ENCODE measurements at regions not wholly inside any gene's neighbourhood (a gene's known extent, or its start where the extent isn't known, plus 50 kb on each side); places are given as distances from the start of the nearest gene placed in this dataset.

DNA sequence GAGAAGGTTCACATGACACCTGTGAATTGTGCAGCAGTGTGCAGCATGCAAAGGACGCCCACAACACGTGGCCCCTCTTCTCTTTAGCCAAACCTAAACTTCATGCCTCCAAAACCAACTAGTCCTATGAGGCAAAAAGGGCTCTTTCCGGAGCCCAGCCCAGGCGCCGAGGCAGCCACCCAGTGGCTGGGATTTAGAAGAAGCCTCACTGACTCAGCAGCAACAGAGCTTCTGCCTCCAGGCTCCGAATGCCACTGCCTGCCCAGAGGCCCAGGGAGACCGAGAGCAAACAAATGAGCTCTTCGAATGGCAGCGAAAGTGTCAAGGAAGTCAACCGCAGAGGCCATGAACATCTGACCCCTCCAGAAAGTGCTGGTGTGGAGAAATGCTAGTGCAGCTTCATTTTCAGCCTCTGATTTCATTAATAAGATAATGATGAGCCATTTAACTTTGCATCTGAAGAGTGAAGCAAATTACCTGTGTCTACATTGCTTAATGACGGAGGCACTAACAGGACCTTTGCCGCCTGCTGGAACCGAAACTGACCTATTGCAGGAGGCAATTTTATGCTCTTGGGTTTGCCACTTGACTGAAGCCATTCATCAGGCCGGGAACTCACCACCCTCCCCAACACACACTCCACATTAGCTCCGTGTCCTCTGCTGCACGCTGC lies 157.7 kb upstream of the RPL38 start:
- peak; percentile 24 for DNase-seq (ENCODE audit: low read depth)

DNA sequence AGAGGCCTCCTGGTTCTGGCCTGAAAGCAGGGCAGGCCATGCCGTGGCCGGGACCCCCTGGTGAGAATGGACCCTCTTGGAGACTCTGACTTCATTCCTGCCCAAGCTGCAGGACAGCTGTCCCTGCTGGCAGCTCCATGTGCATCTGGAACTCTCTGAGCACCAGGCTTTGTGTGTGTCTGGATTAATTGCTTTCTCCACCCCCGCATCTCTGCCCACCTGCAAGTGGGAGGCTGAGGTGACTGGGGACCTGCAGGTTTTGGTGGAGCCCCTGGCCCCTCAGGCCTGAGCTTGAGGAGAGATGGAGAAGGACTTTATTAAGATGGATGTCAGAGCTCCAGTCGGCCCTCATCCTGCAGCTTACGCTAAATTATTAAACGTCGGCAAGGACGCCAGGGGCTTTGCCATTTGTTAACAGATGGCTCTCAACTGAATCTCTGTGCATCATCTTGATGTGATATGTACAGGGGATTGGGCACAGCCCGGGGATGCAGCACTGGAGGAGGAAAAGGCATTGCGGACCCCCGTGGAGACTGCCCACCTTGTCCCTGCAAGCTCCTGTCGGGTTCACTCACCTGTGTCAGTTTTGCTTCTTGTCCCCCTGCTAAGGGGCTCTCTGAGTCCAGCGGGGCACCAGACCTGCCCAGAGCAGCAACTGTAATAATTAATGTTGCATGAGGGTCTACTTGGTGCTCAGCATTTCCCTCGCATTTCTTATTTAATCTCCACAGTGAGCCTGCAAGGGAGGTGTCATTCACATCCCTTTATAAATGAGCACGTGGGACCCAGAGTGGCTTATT lies 154.1 kb upstream of the RPL38 start:
- no peak for DNase-seq (ENCODE audit: low read depth)

DNA sequence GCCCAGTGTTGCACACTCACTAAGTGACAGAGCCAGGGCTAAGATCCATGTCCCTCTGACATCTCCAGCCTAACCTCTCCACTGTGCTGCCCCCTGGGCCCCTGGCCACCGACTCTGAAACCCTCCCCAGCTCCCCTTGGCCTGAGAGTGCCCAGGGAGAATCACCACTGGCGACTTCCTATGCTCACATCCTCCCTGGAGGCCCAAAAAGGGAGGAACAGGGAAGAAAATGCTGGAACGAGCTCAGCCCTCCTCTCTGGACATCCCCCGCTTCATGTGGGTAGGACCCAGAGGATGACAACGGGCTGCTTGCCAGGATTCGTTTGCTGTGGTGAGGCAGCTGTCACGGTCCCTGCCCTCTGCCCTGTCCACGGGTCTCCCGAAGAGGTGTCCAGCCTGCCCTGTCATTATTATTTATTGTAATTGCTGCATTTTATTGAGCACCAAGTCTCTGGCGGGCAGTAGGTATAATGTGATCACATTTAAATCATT lies 153.5 kb upstream of the RPL38 start:
- DNase-seq (ENCODE audit: low read depth), result no peak

DNA sequence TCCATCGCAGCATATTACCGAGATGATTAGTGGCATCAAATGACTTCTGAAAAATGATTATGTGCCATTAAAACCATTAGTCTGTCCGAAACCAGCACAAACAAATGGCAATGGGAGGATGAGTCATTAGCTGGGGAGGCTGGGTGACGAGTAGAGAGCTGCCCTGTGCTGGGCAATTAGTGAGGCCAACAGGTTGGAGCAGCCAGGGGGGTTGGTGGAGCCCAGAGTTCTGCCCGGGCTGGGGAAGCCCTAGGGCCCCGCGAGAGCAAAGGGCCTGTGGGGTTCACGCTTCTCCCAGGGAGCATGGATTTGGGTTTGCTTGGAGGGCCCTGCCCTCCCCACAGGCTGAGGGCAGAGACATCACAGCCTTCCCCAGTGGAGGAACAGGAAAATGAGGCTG lies 152.1 kb upstream of the RPL38 start:
- DNase-seq (ENCODE audit: low read depth), result peak; percentile 36

DNA sequence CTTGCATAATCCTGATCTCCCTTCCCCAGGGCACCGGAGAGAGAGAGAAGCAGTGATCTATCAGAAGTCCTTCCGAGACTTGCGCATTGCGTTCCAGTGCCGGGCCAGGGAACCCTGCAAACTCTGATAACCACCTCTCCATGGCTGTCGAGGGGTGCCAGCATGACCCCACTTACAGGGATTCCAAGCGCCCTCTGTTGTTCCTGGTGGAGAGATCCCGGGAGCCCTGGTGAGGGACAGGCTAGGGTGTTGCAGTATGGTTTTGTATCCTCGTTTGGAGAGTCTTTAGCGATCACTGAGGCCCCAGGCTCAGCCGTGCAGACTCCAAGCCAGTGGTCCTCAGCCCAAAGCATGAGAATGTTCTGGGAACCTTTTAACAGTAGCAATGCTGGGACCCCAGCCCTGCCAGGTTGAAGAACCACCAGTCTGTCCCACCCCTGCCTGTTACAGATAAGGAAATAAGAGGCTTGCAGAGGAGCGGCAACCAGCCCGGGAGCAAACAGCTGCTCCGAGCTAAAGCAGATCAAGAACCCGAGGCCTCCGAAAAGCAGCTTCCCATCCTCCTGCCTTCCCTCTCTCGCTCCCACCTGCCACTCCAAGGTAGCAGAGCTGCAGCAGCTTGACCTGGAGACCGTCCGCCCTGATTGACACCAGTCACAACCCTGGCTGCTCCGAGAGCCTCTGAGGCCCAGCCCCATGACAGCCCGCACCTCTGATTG lies 150.3 kb upstream of the RPL38 start:
- no peak for DNase-seq (ENCODE audit: low read depth)

DNA sequence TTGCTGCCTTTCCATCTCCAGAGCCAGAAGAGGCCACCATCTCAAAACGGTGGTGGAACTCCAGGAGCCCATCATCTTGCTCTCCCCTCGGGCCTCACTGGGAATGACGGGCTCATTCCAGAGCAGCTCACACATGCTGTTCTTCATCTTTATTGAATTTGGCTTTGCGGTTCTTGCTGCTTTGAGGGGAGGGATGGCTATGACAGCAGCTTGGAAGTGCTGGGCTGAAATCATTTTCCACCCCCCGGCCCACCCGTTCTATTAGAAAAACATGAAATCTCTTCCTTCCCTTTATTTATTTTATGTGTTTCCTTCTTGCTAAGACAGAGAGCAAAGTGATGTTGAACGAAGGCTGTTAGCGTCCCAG lies 149.8 kb upstream of the RPL38 start:
- DNase-seq (ENCODE audit: low read depth), result no peak

DNA sequence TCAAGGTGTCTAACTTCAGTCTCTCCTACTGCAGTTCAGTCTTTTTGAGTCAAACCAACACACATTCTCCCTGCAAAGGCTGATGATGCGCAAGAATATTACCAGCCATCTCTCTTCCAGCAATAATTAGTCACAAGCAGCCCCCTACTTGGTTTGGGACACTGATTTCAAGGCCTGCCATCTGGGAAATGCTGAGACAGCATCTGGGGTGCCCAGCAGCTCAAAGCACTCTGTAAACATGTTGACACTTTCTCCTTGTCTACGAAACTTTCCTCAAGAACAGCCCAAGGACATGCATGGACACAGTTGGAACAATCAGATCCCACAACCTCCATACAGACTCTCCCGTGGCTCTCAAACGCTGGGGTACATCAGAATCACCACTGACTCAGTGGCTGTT lies 149.2 kb upstream of the RPL38 start:
- DNase-seq (ENCODE audit: low read depth), result no peak

DNA sequence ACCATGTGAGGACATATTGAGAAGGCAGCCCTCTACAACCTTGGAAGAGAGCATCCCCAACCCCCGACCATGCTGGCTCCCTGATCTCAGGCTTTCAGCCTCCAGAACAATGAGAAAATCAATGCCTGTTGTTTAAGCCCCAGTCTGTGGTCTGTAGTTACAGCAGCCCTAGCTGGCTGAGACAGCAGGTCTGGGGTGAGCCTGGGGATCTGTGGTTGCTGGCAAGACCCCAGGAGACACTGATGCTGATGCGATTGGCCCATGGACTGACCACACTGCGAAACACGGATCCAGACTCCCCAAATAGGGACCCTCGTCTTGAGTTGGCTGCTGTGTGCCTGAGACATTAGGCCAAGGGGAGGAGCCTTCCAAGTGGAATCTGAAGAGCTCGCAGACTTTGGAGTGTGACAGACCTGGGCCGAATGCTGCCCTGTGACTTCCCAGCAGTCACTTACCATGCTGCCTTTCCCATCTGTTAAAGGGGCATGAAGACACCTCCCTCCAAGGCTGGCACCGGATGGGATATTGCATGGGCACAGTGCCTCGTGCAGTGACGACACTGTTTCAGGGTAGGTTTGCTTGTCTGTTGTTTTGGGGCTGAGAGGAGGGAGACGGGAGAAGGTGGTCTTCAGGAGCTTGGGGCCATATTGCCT lies 147.8 kb upstream of the RPL38 start:
- DNase-seq (ENCODE audit: low read depth), result no peak

DNA sequence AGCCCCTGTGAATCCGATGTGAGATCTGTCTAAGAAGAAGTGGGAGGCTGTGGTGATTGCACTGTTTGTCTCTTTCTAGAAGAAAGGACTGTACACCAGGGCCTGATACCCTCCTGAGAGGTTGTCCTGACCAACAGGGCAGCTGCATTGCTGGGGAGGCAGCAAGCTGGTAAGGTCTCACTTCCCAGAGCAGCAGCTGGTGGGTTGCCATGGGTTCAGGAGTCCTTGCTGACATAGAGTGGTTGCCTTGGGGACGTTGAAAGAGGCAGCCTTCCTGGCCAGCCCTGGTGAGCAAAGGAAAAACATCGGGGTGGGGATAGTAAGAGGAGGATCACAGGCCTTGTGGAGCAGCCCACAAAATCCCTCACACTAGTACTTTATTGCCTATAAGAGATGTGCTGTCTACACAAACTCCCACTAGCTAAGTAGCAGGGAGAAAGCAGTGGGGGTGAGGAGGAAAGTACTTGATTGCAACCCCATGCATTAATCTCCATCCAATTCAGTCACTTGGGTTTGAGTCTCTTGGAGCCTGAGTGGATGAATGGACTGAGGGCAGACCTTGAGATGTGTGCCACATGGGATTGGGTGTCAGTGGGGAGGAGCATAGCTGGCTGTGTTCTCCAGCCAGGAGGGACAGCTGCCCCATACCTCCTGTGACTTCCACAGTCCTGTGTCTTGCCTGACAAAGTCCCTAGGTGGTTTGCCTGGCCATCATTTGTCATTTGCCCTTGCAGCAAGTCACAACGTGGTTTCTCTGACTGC lies 143.8 kb upstream of the RPL38 start:
- DNase-seq (ENCODE audit: low read depth), result no peak

DNA sequence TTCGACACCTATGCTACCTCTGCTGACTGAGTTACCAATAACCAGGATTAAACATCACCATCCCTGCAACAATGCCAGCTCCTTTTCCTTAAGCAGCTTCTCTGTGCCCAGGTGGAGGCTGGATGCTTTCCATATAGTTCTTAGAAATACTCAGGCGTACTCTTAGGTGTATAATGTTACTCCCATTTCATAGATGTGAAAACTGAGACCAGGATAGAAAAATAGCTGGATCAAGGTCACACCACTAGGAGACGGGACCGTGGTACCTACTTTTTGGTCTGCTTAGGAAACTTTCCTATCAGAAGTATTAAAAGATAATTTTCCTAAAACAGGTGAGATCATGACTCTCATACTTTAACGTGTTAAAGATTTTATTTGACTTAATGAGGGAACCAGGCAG lies 141.7 kb upstream of the RPL38 start:
- no peak for DNase-seq (ENCODE audit: low read depth)

DNA sequence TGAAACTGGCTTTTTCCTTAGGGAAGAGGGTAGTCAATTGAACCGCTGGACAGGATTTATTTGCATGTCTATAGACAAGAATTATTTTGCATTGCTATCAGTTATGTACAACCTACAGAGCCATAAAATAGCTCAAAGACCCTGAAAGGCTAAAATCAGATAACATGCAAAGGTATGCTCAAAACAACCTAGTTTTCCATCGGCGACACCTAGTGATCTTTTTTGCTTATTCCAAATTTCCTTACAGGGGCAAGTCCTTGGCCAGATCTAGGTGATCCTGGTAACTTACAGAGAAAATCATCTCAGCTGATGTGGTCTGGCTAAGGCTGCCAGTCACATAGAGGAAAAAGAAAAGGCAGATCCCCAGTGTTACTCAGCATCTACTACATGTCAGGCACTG lies 141.2 kb upstream of the RPL38 start:
- no peak for DNase-seq (ENCODE audit: low read depth)

DNA sequence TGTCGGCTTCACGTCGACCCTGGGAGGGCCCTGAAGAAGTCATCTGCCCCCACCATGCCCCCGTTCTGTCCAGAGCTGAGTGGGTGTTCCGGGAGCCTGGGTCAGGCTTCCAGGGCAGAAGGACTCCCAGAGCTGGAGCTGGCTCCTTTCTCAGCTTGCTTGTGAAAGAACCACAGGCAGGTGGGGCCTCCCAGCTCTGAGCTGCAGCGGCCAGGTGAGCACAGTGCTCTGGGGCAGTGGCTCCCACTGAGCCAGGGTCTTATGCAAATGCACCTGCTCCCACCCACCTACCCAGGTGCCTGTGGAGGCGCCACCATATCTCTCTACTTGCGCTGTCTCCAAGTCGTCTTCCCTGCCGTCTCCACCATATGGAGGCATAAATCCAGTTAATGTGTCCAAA lies 140.0 kb upstream of the RPL38 start:
- DNase-seq (ENCODE audit: low read depth), result no peak

DNA sequence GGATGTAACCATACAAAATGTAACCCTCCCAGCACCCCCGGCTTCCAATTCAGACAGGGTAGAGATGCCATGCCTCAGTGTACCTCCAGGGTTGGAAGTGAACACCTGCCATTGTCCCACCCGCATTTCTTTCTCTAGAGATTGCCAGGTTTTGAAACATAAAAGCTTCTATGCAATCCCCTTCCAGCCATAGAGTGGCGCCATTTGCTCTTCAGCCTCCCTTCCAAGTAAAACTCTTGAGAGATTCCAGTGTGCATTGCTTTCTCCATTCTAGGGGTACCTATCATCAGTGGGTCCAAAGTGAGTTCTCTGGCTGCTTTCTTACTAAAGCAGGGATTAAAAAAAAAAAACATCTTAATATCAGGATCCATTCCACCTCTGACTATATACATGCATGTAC lies 133.1 kb upstream of the RPL38 start:
- no peak for DNase-seq (ENCODE audit: low read depth)

DNA sequence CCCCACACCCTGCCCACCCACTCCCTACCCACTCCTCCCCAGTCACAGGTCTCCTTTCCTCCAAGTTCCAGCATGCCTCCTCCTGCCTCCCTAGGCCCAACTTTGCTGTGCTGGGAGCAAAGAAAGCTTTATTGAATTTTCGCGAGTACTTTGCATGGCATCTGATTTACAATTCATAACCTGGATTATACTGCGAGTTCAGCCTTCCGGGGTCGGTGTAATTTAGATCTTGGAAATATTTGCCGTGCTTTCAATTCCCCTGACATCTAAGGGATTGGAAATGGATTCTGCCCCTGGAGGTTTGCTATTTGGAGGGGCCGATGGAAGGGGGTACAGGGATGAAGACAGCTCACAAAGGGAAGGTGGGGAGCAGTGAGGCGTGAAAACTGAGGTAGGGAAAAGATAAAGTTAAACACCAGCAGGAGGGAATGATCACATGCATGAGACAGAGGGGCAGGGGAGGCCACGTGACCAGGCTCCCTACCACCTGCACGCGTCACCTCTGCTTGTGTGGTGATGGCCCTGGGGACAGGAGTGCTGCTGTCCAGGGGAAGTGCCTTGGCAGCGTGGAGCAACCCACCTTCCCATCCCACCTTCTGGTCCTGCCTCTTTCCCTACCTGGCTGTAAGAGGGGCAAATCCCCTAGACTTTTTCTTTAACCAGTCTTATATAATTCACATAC lies 132.3 kb upstream of the RPL38 start:
- no peak for DNase-seq (ENCODE audit: low read depth)

DNA sequence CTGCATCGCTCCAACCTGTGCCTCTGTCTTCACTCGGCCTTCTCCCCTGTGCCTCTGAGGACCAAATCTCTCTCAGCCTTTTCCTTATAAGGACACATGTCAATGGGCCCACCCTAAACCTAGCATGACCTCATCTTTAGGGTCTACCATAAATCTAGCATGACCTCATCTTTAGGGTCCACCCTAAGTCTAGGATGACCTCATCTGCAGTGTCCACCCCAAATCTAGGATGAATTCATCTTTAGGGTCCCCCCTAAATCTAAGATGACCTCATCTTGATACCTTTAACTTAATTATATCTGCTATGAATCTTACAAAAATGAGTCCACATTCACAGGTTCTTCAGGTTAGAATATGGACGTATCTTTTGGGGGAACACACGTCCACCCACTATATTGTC lies 131.1 kb upstream of the RPL38 start:
- no peak for DNase-seq (ENCODE audit: low read depth)

DNA sequence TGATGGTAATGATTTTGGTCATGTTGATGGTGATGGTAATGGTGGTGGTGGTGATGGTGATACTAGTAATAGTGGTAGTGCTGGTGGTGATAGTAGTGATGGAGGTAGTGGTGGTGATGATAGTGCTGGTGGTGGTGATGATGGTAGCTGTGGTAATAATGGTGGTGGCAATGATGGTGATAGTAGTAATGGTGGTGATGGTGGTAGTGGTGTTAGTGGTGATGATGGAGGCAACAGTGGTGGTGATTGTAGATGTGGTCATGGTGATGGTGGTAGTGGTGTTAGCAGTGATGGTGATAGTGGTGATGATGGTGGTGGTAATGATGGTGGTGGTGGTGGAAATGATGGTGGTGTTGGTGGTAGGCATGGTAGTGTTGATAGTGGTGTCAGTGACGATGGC lies 127.0 kb upstream of the RPL38 start:
- no peak for DNase-seq (ENCODE audit: low read depth)

DNA sequence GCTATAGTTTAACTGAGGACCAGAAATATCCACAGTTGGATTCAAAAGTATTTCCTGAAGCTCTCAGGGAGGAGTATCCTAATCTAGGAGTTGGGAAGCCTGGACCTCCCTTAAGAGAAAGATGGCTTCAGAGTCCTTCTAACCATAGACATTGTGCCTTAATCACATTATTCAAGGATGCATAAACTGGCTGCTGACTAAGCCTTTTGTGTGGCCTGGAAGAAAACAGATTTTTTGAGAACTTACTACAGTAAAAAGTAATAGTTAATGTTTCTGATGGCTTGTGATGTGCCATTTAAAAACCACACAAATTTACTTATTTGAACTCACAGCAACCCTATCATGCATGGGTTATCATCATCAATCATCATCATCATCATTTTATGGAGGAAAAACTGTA lies 126.2 kb upstream of the RPL38 start:
- no peak for DNase-seq (ENCODE audit: low read depth)

DNA sequence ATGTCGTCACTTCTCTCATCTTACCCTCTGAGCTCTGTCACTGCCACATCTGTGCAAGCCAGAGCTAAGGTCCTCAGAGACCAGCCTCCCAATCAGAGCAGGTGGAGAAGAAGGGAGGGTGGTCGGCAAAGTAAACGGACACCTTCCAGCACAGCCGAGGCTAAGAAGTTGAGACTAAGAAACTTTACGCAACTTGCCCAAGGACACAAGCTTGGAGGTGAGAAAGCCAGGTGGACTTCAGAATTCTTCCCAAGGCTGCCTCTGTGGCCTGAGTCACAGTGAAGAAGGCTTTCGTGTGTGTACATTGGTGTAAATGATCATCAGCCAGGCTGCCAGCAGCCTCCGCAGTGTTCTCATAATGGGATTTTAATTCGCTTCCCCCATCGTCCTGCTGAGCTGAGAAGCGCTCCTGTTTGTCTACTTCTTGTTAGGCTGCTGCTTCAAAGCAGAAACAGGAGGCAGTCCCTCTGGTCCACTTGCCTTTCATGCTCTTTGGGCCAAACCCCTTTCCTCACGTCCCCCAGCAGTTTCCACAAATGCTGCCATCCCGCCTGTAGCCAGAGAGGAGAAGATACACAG lies 125.0 kb upstream of the RPL38 start:
- DNase-seq (ENCODE audit: low read depth), result no peak

DNA sequence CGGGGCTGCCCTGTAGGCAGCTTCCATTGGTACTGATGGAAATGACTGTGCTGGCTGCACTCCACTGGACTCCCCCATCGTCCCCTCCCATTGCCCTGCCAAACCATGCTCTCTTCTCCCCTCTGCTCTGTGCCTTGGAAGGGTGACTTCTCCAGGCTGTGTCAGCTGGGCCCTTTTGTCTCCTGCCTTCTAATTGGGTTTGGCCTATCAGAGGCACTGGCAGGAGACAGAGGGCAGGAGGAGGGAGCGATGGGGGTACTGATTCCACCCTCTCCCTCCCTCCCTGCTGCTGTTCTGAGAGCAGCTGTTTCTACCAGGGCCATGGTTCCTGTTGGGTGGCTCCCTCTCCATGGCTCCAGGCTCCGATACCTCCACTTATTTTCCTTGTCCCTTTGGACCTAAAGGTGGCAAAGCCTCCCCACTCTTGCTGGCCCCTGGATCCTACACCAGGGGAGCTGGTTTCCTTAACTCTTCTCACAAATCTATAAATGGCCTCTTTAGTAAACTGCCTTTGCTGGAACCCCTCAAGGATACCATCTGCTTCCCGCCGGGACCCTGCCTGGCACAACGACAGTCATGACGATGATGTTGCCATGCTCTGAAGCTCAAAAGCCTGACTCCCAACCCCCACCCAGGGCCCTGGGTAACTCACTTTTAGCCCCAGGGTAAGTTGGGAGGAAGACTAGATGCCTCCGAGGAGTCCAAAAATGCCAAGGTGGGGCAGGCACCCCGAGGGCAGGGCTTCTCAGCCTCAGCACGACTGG lies 123.8 kb upstream of the RPL38 start:
- DNase-seq (ENCODE audit: low read depth), result no peak
